B cell (primary cell): ENCODE measurements at regions not wholly inside any gene's neighbourhood (a gene's known extent, or its start where the extent isn't known, plus 50 kb on each side); places are given as distances from the start of the nearest gene placed in this dataset.

Source experiments
- ATAC-seq: fragments of 200-7000 bp; cut with Tn5 transposase; one replicate; pipeline ENCODE4 v1.10.0; 2021; ENCODE audit warnings: low read depth, mild to moderate bottlenecking, moderate number of reproducible peaks, moderate library complexity
- CTCF ChIA-PET: fragments of 350-600 bp; sonication (Branson Sonifier 250); formaldehyde crosslinking; loops from one replicate; lab custom pipeline; 2021; ENCODE audit warnings: antibody characterized with exemption, inconsistent platforms; lab: Charles Lee
- POLR2A ChIA-PET: fragments of 350-600 bp; sonication (Branson Sonifier 250); formaldehyde crosslinking; loops from one replicate; lab custom pipeline; 2021; ENCODE audit warnings: antibody characterized with exemption; lab: Charles Lee
- DNase-seq: peaks from one replicate; pipeline ENCODE4 v3.0.0; 2013
- H2AFZ ChIP-seq: 2 replicates; pipeline ENCODE4 v1.6.1; 2012; ENCODE audit warnings: mild to moderate bottlenecking, low read depth, low read length; ENCODE audit not compliant: insufficient read depth, poor library complexity, severe bottlenecking
- H3K27ac ChIP-seq, 2 donors: 1 replicate in 1 of 2; 2 replicates in 1 of 2; pipeline ENCODE4 v1.5.1; 2012 to 2013; ENCODE audit warnings: low read length in 2 of 2, mild to moderate bottlenecking in 2 of 2, moderate library complexity in 1 of 2
- H3K27me3 ChIP-seq, 4 experiments: fragments of 200-600 bp in 1 of 4; sonication (generic) in 1 of 4; replicated peaks in 1 of 4; 1 replicate in 2 of 4; 2 replicates in 2 of 4; pipeline versions ENCODE4 v1.6.1 to v1.7.0; 2013 to 2016; ENCODE audit warnings: low read length in 3 of 4, mild to moderate bottlenecking in 2 of 4, mixed read lengths in 1 of 4, moderate library complexity in 1 of 4; ENCODE audit not compliant: insufficient read depth in 4 of 4, control insufficient read depth in 3 of 4; ENCODE audit errors: control extremely low read depth in 1 of 4
- H3K36me3 ChIP-seq, 2 experiments: replicated peaks in 1 of 2; 1 replicate in 1 of 2; 2 replicates in 1 of 2; pipeline versions ENCODE4 v1.6.1 to v1.7.1; 2013; ENCODE audit warnings: low read length in 1 of 2; ENCODE audit not compliant: insufficient read depth in 2 of 2, control insufficient read depth in 1 of 2; ENCODE audit errors: control extremely low read depth in 1 of 2, extremely low read depth in 1 of 2
- H3K4me1 ChIP-seq, 2 donors: fragments of 200-600 bp in 1 of 2; sonication (generic) in 1 of 2; 1 replicate in 1 of 2; 2 replicates in 1 of 2; pipeline versions ENCODE4 v1.5.1 to v1.6.1; 2013 to 2017; ENCODE audit warnings: low read length in 2 of 2; ENCODE audit not compliant: control insufficient read depth in 2 of 2, insufficient read depth in 2 of 2
- H3K4me2 ChIP-seq: replicated peaks from 2 replicates; pipeline ENCODE3; 2012; ENCODE audit warnings: mild to moderate bottlenecking, low read depth, low read length; ENCODE audit not compliant: poor library complexity, severe bottlenecking
- H3K4me3 ChIP-seq, 5 experiments: fragments of 200-600 bp in 1 of 5; sonication (generic) in 1 of 5; 1 replicate in 3 of 5; 2 replicates in 2 of 5; pipeline versions ENCODE4 v1.5.1 to v1.7.0; 2011 to 2016; ENCODE audit warnings: low read length in 4 of 5, mild to moderate bottlenecking in 4 of 5, low read depth in 2 of 5, control low read depth in 1 of 5, moderate library complexity in 1 of 5; ENCODE audit not compliant: insufficient read depth in 1 of 5; ENCODE audit errors: control extremely low read depth in 1 of 5, extremely low read depth in 1 of 5
- H3K79me2 ChIP-seq: fragments of 200-600 bp; sonication (generic); one replicate; pipeline ENCODE4 v1.6.0; 2016; ENCODE audit warnings: low read length; ENCODE audit not compliant: control insufficient read depth, insufficient read depth
- H3K9ac ChIP-seq: fragments of 200-600 bp; sonication (generic); 2 replicates; pipeline ENCODE4 v1.6.1; 2017; ENCODE audit warnings: mild to moderate bottlenecking, low read length, moderate library complexity
- H3K9me3 ChIP-seq, 3 donors: one replicate each; pipeline versions ENCODE4 v1.6.1 to v1.7.1; 2013; ENCODE audit warnings: low read length in 2 of 3; ENCODE audit not compliant: control insufficient read depth in 2 of 3, insufficient read depth in 1 of 3; ENCODE audit errors: control extremely low read depth in 1 of 3
- H4K20me1 ChIP-seq: 2 replicates; pipeline ENCODE4 v1.6.0; 2012; ENCODE audit warnings: mild to moderate bottlenecking, low read length; ENCODE audit not compliant: insufficient read depth, control insufficient read depth, poor library complexity, severe bottlenecking
- H3K27ac Mint-ChIP-seq: one replicate; pipeline ENCODE4 v1.8.0; 2021; ENCODE audit warnings: mixed read lengths
- H3K27me3 Mint-ChIP-seq: one replicate; pipeline ENCODE4 v1.8.0; 2021; ENCODE audit warnings: mixed read lengths
- H3K4me1 Mint-ChIP-seq: one replicate; pipeline ENCODE4 v1.8.0; 2021; ENCODE audit warnings: mixed read lengths
- H3K4me3 Mint-ChIP-seq: one replicate; pipeline ENCODE4 v1.8.0; 2021; ENCODE audit warnings: mixed read lengths
- H3K9me3 Mint-ChIP-seq: one replicate; pipeline ENCODE4 v1.8.0; 2022; ENCODE audit warnings: mixed read lengths; ENCODE audit not compliant: insufficient read depth
- CTCF ChIP-seq: fragments of 200-600 bp; IDR thresholded peaks from one replicate; pipeline ENCODE4 v1.8.0; 2022; ENCODE audit warnings: antibody characterized with exemption, mild to moderate bottlenecking
- EZH2 ChIP-seq: IDR thresholded peaks from 2 replicates; pipeline ENCODE4 v1.6.1; 2012; ENCODE audit warnings: borderline replicate concordance, low read depth, mild to moderate bottlenecking, moderate library complexity, low read length; ENCODE audit not compliant: insufficient read depth, poor library complexity, severe bottlenecking
- WGBS: methylation state at CpG from one replicate; pipeline ENCODE4 v1.1.5; 2013; ENCODE audit warnings: missing lambda C conversion rate; ENCODE audit not compliant: insufficient coverage; 5-methylcytosine and 5-hydroxymethylcytosine counted together
- intact Hi-C: fragments of 100-400 bp; cut with micrococcal nuclease; formaldehyde crosslinking; loops from one replicate; pipeline ENCODE4 v1.10.0; 2022

DNA sequence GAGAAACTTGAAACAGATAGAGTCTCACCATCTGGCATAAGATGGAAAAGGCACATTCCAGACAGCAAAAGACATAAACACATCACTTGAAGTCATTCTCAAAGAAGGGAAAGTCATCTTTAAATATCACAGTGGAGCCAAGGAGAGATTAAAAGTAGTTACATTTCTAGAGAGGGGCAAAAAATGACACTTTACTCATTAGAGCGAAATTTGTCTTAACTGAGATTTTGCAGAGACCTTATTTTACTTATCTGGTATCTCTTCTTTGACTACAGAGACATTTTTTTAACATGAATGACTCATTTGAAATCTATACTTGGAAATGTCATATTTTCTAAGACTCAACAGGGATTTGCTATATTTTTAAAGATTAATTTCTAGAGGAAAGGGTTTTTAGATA lies 339.0 kb upstream of the KIF2B start:
- H3K4me2 ChIP-seq, result no peak overlapping the region
- no peaks in the 10 kb centered on the region for H4K20me1 ChIP-seq
- ATAC-seq (no peak), DNase-seq (no peak)
- CTCF ChIA-PET, result no interaction called here
- peaks cover 4% of the 10 kb centered on the region for H3K9me3 Mint-ChIP-seq
- H3K4me3 Mint-ChIP-seq, result no peak overlapping the region
- no CpG with 5 or more reads among the region's 1 CpG for WGBS
- no peak overlapping the region for H2AFZ ChIP-seq
- H3K79me2 ChIP-seq, result no peaks in the 10 kb centered on the region
- no peak overlapping the region for H3K27ac ChIP-seq
- H3K9me3 ChIP-seq, result peaks cover 0 to 3% (median 0%) of the 10 kb centered on the region in 3 donors
- no peaks in the 10 kb centered on the region for H3K27me3 Mint-ChIP-seq
- H3K9ac ChIP-seq, result no peak overlapping the region
- H3K27me3 ChIP-seq, result no peaks in the 10 kb centered on the region
- no peaks in the 10 kb centered on the region for H3K36me3 ChIP-seq
- no peaks in the 10 kb centered on the region for H3K4me1 Mint-ChIP-seq
- no peak overlapping the region for H3K4me3 ChIP-seq
- POLR2A ChIA-PET, result no interaction called here
- intact Hi-C loops, result no loop called here
- TF ChIP-seq EZH2, result no peak
- no peak for TF ChIP-seq CTCF
- no peaks in the 10 kb centered on the region for H3K4me1 ChIP-seq
- H3K27ac Mint-ChIP-seq, result no peak overlapping the region

DNA sequence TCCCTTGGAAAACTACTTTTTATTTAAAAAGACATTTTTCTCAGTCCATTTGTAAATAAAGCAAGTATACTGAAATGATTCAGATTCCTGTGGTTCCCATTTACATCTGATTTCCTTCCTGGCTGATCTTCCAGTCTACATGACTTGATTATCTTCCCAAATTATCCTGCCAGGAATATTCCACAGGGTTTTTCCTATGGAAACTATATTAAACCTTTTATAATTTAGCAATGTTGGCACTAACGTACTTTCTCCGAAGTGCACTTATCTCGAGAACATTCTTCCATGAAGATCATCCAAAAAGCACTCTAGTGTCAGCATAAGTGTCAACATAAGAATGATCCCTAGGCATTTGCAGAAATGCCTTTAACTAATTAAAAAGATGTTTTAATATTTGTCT lies 347.7 kb upstream of the KIF2B start:
- H3K27me3 Mint-ChIP-seq, result no peaks in the 10 kb centered on the region
- H3K27ac ChIP-seq, result no peak overlapping the region
- TF ChIP-seq CTCF (no peak), EZH2 (no peak)
- peaks cover 0 to 4% (median 0%) of the 10 kb centered on the region in 3 donors for H3K9me3 ChIP-seq
- CTCF ChIA-PET, result no interaction called here
- H2AFZ ChIP-seq, result no peak overlapping the region
- H3K4me2 ChIP-seq, result no peak overlapping the region
- no peak overlapping the region for H3K4me3 Mint-ChIP-seq
- POLR2A ChIA-PET, result no interaction called here
- intact Hi-C loops, result no loop called here
- ATAC-seq (no peak), DNase-seq (no peak)
- no peaks in the 10 kb centered on the region for H3K27me3 ChIP-seq
- H4K20me1 ChIP-seq, result no peaks in the 10 kb centered on the region
- no peaks in the 10 kb centered on the region for H3K4me1 Mint-ChIP-seq
- WGBS, result no CpG with 5 or more reads among the region's 3 CpGs
- H3K79me2 ChIP-seq, result no peaks in the 10 kb centered on the region
- H3K4me1 ChIP-seq, result no peaks in the 10 kb centered on the region
- H3K27ac Mint-ChIP-seq, result no peak overlapping the region
- no peak overlapping the region for H3K4me3 ChIP-seq
- no peaks in the 10 kb centered on the region for H3K36me3 ChIP-seq
- no peak overlapping the region for H3K9ac ChIP-seq
- no peaks in the 10 kb centered on the region for H3K9me3 Mint-ChIP-seq
